IPS-18c (cell line): ENCODE measurements at regions not wholly inside any gene's neighbourhood (a gene's known extent, or its start where the extent isn't known, plus 50 kb on each side); places are given as distances from the start of the nearest gene placed in this dataset.
"Not testable (repeated sequence)": the region's sequence is repeated elsewhere in the genome, so short reads cannot be mapped to it uniquely, and the experiment has no call there.

Experiments
- H3K4me3 ChIP-seq: 2 replicates; pipeline ENCODE4 v1.7.0; 2013; ENCODE audit warnings: low read depth, mild to moderate bottlenecking, low read length, moderate library complexity; ENCODE audit not compliant: insufficient read depth
- H3K9me3 ChIP-seq: one replicate; pipeline ENCODE4 v1.6.1; 2013; ENCODE audit warnings: mild to moderate bottlenecking, low read length, moderate library complexity; ENCODE audit not compliant: control insufficient read depth, insufficient read depth

DNA sequence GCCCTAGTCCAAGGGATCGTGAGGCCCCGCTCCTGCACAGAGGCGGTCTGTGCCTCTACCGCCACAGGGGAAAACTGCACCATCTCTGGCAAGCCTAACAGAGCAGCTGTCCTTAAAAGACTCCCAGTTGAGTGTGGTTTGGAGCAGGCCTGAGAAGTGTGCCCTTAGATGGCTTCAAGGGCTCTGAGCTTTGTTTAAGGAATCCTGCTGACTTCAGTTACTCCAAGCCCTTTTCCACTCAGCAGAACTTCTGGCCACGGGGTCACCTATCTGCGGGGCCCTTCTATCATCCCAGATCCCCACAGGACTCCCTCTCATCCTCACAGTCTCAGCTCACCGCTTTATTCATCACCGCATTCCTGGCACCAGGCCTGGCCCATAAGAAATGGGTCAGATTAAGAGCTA lies 131.5 kb downstream of the CCDC74A start:
- Histone ChIP-seq H3K9me3 (peaks cover 7% of the 10 kb centered on the region), H3K4me3 (no peak overlapping the region)

DNA sequence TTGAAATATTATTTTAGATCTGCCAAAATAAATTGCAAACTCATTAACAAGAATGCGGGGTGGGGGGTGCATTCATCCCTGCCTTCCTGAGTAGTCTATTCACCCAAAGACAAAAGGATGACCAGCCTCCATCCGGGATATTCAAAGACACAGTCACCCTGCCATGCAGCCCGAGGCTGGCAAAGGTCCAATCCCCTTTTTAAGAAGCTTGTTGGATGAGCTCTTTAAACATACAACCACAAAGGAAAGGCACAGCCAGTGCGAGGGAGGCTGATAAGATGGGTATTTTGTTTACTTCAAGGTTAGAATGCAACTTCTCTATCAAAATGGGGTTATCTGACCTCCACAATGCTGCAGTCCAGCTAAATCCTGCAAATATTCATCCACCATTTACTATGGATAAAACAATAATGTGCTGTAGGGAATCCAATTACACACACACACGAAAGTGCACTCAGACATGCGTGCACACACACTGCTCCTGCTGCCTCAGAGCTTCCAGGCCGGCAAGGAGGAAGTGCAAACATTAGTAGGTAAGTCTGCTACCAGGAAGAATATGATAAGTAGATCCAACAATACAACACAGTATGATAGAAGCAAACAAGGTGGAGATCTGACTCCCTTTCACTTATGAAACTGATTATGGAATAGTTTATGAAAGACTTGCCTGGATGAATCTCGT lies 133.6 kb downstream of the CCDC74A start:
- not testable (repeated sequence) for H3K4me3 ChIP-seq, H3K9me3 ChIP-seq

DNA sequence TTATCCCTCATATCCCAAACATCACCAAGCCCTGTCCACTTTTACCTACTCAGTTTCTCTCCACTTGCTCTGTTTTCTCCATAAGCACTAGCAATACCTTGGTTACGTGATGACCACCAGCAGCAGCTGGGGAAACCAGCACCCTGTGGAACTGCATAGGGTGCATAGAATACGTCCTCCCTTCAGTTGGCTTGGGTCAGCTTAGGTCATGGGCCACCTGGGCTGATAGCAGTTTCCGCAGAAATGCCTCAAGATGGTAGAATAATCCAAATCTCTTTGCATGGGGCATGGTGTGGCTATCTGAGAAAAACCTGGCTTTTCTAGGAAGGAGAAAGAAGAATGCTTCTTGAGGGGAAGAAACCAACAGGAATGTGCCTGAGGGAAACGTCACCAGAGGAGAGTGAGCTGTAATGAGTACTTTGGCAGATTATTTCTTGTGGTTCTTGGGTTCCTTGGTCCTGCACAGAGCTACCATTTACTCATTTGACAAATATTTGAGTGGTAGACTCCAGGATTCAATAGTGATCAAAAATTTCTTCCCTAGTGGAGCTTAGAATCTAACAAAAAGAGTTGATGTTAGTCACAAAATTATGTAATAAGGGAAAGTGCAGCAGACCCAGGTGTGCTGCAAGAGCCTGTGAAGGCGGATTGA lies 134.3 kb downstream of the CCDC74A start:
- H3K9me3 ChIP-seq, H3K4me3 ChIP-seq: not testable (repeated sequence)

DNA sequence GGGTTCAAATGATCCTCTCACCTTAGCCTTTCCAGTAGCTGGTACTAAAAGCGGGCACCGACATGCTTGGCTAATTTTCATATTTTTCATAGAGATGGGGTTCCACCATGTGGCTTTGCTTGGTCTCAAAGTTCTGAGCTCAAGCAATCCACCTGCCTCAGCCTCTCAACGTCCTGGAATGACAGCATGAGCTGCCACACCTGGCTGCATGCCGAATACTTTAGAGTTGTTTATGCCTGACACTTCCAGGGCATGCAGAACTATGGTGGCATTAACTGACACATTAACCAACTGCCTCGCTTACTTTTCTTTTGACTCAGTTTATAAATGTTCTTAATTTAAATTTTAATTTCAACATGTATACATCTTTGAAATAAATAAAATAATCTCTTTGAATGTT lies 135.8 kb downstream of the CCDC74A start:
- H3K4me3 ChIP-seq, H3K9me3 ChIP-seq: not testable (repeated sequence)

DNA sequence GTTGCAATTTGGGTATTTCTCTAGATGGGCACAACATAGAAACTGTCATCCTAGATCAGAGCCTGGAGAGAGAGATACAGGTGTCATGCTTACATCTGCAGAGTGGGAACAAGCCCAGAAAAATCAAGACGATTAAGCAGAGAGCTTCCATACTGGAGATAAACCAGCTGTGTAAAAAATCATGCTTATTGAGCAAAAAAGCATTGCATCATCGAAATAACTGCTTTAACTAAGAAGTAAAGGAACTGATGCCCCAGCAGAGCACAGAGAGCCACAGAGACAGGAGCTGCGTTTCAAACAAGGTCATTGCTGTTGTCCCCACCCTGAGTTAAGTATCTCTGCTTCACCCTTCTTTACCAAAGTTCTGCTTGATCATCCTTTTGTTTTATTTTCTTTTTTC lies 138.0 kb downstream of the CCDC74A start:
- not testable (repeated sequence) for H3K4me3 ChIP-seq, H3K9me3 ChIP-seq

DNA sequence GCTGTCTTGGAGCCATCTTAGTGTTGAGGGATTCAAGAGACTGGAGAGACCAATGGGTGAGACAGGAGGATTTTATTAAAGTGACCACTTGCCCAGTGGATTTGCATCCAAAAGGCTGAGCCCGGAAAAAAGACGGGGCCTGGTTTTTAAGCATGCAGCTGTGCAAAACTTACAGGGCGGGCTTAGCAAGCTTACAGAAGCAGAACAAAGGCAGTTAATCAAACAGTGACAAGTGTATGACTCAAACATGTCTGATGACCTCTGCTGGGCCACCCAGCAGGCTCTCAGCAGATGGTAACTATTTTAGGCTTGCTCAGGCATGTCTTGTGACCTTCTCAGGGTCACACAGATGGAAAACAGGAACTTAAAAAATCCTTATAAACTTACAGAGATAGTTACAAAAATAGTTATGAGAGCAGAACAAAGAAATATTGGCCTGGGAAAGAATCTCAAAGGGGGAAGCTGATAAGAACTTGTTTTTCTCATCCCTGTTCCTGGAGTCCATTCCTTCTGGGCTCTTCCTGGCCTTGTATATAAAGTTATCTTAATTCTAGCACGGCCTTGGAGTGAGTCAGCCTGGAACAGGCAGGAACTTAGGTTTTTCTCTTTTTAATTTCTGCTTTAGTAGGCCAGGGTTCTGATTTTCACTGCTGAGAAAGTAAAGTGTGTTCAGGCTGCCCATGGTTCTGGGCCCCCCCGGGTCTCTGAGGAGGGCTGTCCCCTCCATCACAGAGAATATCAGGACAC lies 141.3 kb downstream of the CCDC74A start:
- H3K9me3 ChIP-seq, H3K4me3 ChIP-seq: not testable (repeated sequence)

DNA sequence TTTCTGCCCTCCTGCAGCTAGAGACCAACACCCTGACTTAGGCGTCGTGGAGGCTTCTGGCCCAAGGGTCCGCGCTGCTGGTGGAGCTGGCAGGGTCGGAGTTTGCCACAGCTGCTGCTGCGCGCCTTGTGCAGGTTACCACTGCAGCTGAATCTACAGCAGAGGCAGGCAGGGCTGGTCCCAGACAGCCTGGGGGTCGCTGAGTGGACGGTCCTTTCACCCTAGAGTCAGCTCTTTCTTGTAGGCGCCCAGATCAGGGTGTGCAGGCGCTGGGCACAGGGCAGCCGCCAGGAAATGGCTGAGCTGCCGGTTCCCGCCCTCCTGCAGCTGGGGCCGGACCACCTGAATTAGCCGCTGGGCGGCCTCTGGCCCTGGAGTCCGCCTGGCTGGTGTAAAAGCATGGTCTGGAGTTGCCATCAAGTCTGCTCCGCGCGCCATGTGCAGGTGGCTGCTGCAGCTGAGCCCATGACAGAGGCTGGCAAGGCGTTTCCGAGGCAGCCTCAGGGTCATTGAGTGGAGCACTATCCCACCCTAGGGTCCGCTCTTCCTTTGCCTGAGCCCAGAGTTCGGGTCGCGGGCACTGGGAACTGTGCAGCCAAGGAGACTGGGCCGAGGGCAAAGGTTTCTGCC lies 144.3 kb downstream of the CCDC74A start:
- not testable (repeated sequence) for H3K4me3 ChIP-seq, H3K9me3 ChIP-seq

DNA sequence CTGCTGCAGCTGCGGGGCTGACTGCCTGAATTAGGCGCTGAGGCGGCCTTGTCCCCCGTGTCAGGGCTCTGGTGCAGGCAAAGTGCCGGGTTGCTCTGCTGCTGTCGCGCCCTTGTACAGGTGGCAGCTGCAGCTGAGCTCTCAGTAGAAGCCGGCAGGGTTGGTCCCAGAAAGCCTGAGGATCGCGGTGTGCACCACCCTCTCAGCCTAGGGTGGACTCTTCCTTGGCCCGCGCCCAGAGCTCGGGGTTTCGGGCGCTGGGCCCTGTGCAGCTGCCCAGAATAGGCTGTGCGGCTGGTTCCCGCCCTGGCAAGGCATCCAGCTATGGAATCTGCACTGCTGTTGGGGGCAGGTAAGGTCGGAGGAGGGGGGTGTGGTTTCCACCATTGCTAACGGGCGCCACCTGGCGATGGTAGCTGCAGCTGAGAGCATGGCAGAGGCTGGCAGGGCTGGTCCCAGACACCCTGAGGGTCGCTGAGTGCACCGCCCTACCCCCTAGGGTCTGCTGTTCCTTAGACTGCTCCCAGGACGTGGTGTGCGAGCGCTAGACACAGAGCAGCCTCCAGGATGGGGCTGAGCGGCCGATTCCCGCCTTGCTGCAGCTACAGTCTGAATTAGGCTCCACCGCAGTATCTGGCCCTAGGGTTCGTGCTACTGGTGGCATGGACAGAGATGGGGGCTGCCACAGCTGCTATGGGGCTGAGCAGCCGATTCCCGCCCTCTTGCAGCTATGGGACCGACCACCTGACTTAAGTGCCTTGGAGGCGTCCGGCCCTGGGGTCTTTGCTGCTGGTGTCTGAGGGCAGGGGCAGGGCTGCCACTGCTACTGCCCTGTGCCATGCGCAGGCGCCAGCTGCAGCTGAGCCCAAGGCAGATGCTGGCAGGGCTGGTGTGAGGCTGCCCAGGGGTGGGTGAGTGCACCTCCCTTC lies 145.0 kb downstream of the CCDC74A start:
- H3K4me3 ChIP-seq: peak overlapping the region; percentile 53

DNA sequence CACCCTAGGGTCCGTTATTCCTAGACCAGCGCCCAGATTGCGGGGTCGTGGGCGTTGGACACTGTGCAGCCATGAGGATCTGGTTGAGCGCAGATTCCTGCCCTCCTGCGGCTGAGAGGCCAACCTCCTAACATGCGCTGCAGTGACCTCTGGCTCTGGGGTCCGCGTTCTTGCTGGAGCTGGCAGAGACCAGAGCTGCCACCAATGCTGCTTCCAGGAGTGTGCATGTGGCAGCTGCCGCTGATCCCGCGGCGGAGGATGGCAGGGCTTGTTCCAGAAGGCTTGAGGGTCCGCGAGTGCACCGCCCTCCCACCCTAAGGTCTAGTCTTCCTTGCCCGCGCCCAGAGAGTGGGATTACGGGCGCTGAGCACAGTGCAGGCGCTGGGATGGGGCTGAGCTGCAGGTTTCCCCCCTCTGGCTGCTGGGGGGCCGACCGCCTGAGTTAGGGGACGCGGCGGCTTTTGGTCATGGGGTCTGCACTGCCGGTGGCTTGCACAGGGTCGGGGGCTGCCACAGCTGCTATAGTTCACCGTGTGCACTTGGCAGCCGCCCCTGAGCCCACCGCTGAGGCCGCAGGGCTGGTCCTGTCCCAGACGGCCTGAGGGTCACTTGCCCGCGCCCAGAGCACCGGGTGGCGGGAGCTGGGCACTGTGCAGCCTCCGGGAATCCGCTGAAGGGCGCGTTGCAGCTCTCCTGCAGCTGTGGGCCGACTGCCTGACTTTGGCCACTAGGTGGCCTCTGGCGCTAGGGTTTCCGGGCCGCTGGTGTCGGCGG lies 145.9 kb downstream of the CCDC74A start:
- Histone ChIP-seq H3K4me3 (peak overlapping the region; percentile 53), H3K9me3 (peaks cover 4% of the 10 kb centered on the region)

More for the DNA sequence above, 145.0 kb downstream of the CCDC74A start:
- not testable (repeated sequence) for H3K9me3 ChIP-seq

DNA sequence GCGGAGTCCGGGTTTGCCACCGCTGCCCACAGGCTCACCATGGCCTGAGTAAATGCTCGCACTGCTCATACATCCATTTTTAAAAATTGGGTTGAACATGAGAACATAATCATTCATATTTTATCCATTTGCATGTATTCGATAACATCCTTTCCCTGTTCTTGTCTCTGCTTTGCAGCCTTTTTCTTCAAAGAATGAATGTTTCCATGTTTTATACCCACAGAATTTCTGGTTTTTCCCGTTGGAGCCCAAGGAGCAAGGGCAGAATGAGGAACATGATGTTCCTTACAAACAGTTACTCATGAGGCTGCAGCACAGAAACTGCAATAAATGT lies 146.5 kb downstream of the CCDC74A start:
- no peak overlapping the region for H3K4me3 ChIP-seq
- peaks cover 4% of the 10 kb centered on the region for H3K9me3 ChIP-seq

DNA sequence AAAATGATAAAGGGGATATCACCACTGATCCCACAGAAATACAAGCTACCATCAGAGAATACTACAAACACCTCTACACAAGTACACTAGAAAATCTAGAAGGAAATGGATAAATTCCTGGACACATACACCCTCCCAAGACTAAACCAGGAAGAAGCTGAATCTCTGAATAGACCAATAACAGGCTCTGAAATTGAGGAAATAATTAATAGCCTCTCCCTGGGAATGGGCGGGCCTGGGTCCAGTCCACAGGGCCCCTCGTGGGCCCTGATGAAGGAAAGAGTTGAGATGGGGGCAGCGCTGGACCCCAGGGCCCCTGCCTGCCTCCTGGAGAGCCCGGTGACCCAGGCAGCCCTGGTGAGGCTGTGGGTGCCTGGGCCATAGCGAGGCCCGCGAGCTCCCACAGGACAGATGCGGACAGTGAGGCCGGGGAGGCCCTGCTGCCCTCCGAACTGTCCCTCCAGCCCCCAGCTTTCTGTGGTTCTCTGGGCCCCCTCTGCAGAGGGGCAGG lies 154.0 kb downstream of the CCDC74A start:
- H3K4me3 ChIP-seq: peak overlapping the region; percentile 59; the same call in 1 of the 2 replicates
- H3K9me3 ChIP-seq: not testable (repeated sequence)

DNA sequence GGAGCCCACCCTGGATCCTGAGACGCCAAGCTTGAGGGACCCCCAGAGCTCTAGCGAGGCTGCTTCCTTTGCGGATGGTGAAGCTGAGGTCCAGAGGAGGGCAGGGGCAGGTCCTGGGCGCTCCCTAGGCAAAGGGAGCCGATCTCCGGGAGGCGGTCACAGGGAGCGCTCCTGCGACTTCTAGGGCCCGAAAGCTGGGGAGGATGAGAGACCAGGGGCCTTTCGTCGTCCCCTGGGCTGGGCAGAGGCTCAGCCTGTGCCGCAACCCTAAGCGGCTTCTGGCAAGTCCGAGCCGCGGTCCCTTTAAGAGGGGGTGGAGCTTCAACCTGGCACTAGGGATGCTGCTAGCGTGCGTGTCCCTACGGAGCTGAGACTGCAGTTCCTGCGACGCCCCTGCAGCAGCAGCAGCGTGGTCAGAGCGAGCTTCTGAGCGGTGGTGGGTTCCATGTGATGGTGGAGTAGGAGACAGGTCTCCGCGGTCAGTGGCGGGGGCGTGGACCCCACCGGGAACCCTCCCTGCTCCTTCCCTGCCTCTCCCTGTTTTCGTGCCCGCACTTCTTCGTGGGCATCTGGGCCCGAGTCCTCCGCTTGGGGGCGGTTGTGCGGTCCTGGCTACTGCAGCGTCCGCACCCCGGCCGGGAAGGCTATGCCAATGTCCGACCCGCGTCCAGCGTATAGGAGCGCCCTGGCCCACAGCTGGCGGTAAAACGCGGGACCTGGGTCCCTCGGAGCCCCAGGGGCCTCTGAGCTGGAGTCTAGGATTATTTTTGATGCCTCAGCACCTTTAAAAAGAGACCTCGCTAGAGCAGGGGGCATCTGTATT lies 154.6 kb downstream of the CCDC74A start:
- Histone ChIP-seq H3K4me3 (peak overlapping the region; percentile 59), H3K9me3 (no peaks in the 10 kb centered on the region)

DNA sequence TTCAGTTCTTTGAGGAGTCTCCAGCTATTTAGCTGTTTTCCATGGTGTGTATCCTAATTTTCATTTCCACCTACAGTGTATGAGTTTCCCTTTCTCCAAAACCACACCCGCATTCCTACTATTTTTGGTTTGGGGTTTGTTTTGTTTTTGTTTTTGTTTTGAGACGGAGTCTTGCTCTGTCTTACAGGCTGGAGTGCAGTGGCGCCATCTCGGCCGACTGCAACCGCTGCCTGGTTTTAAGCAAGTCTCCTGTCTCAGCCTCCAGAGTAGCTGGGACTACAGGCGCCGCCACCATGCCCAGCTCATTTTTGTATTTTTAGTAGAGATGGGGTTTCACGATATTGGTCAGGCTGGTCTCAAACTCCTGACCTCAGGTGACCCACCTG lies 155.2 kb downstream of the CCDC74A start:
- peak overlapping the region; percentile 59; the same call in 1 of the 2 replicates for H3K4me3 ChIP-seq
- not testable (repeated sequence) for H3K9me3 ChIP-seq

DNA sequence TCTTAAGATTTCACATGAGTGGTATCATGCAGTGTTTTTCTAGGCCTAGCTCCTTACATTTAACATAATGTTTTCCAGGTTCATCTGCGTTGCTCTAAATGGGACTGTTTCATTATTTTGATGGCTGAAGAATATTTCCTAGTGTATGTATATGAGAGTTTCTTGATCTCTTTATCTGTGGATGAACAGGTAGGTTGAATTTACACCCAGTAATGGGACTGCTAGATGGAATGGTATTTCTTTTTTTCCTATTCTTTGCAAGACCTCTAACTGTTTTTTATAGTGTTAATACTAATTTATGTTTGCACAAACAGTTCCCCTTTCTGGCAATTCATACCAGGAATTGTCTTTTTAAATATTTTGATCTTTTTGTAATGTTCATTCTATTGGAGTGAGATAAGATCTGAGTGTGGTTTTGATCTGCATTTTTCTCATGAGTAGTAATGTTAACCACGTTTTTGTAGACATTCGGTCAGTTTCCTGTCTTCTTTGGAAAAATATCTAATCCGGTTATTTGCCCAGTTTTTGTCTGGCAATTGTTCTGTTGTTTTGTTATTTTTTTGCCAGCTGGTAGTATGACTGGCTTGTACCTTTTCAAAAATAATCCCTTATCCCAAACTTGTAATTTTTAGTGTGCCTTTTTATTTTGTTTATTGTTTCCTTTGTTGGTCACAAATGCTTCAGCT lies 157.1 kb downstream of the CCDC74A start:
- not testable (repeated sequence) for H3K4me3 ChIP-seq, H3K9me3 ChIP-seq
